Trophoblast cell (in vitro differentiated cells and primary cell): ENCODE measurements at regions not wholly inside any gene's neighbourhood (a gene's known extent, or its start where the extent isn't known, plus 50 kb on each side); places are given as distances from the start of the nearest gene placed in this dataset.

ENCODE experiments used
- DNase-seq, 2 donors: peaks; one replicate each; pipeline ENCODE4 v3.0.0-alpha.2; 2016
- H2AFZ ChIP-seq: 2 replicates; pipeline ENCODE4 v1.6.1; 2013; ENCODE audit warnings: low read length, moderate library complexity, mild to moderate bottlenecking; ENCODE audit not compliant: insufficient read depth, poor library complexity
- H2AK5ac ChIP-seq: 2 replicates; pipeline ENCODE4 v1.6.1; 2013; ENCODE audit warnings: mild to moderate bottlenecking, low read length
- H2BK120ac ChIP-seq: 2 replicates; pipeline ENCODE4 v1.6.1; 2013; ENCODE audit warnings: low read length, mild to moderate bottlenecking, moderate library complexity; ENCODE audit not compliant: insufficient read depth, poor library complexity
- H2BK12ac ChIP-seq: 2 replicates; pipeline ENCODE4 v1.6.1; 2013; ENCODE audit warnings: mild to moderate bottlenecking, low read length, moderate library complexity
- H2BK5ac ChIP-seq: 2 replicates; pipeline ENCODE4 v1.6.1; 2013; ENCODE audit warnings: low read length, low read depth, moderate library complexity, mild to moderate bottlenecking; ENCODE audit not compliant: poor library complexity
- H3K14ac ChIP-seq: 2 replicates; pipeline ENCODE4 v1.6.1; 2013; ENCODE audit warnings: mild to moderate bottlenecking, low read length
- H3K18ac ChIP-seq: 2 replicates; pipeline ENCODE4 v1.6.1; 2013; ENCODE audit warnings: mild to moderate bottlenecking, low read length
- H3K23ac ChIP-seq: 2 replicates; pipeline ENCODE4 v1.6.1; 2013; ENCODE audit warnings: low read length
- H3K27ac ChIP-seq: 2 replicates; pipeline ENCODE4 v1.5.1; 2013; ENCODE audit warnings: low read depth, mild to moderate bottlenecking, inconsistent platforms, low read length, moderate library complexity
- H3K27me3 ChIP-seq: 2 replicates; pipeline ENCODE4 v1.6.1; 2013; ENCODE audit warnings: inconsistent platforms, mild to moderate bottlenecking, low read length, moderate library complexity; ENCODE audit not compliant: insufficient read depth
- H3K36me3 ChIP-seq, 2 experiments: 1 replicate in 1 of 2; 2 replicates in 1 of 2; pipeline ENCODE4 v1.6.1; 2013; ENCODE audit warnings: low read length in 2 of 2, mild to moderate bottlenecking in 2 of 2, moderate library complexity in 1 of 2; ENCODE audit not compliant: insufficient read depth in 2 of 2, control insufficient read depth in 1 of 2
- H3K4ac ChIP-seq: 2 replicates; pipeline ENCODE4 v1.6.1; 2013; ENCODE audit warnings: low read depth, mild to moderate bottlenecking, low read length, moderate library complexity
- H3K4me1 ChIP-seq, 2 experiments: 1 replicate in 1 of 2; 2 replicates in 1 of 2; pipeline ENCODE4 v1.6.1; 2013; ENCODE audit warnings: low read length in 2 of 2, mild to moderate bottlenecking in 2 of 2, moderate library complexity in 1 of 2; ENCODE audit not compliant: insufficient read depth in 2 of 2, control insufficient read depth in 1 of 2
- H3K4me2 ChIP-seq: 2 replicates; pipeline ENCODE4 v1.6.1; 2013; ENCODE audit warnings: inconsistent platforms, mild to moderate bottlenecking, low read length, moderate library complexity
- H3K4me3 ChIP-seq: 2 replicates; pipeline ENCODE4 v1.5.1; 2013; ENCODE audit warnings: mild to moderate bottlenecking, low read depth, low read length, inconsistent platforms
- H3K79me1 ChIP-seq: one replicate; pipeline ENCODE4 v1.6.1; 2013; ENCODE audit warnings: low read length
- H3K79me2 ChIP-seq: 2 replicates; pipeline ENCODE4 v1.6.1; 2013; ENCODE audit warnings: low read length, mild to moderate bottlenecking; ENCODE audit not compliant: control insufficient read depth, insufficient read depth, poor library complexity
- H3K9ac ChIP-seq: 2 replicates; pipeline ENCODE4 v1.6.1; 2013; ENCODE audit warnings: mild to moderate bottlenecking, low read length
- H3K9me3 ChIP-seq: 2 replicates; pipeline ENCODE4 v1.6.1; 2013; ENCODE audit warnings: low read depth, mild to moderate bottlenecking, control low read depth, inconsistent platforms, low read length; ENCODE audit not compliant: insufficient read depth
- H4K12ac ChIP-seq: 2 replicates; pipeline ENCODE4 v1.6.1; 2013; ENCODE audit warnings: low read depth, mild to moderate bottlenecking, low read length, moderate library complexity
- H4K8ac ChIP-seq: 2 replicates; pipeline ENCODE4 v1.6.1; 2013; ENCODE audit warnings: low read depth, mild to moderate bottlenecking, low read length, moderate library complexity
- H4K91ac ChIP-seq: one replicate; pipeline ENCODE4 v1.6.1; 2013; ENCODE audit warnings: low read depth, mild to moderate bottlenecking, low read length, moderate library complexity
- WGBS: extraction: QIAGEN DNeasy Blood & Tissue Kit; methylation state at CpG from one replicate; pipeline ENCODE4 v1.1.7; 2013; ENCODE audit warnings: missing lambda C conversion rate; ENCODE audit not compliant: insufficient read length, insufficient coverage; ENCODE audit errors: extremely low coverage; 5-methylcytosine and 5-hydroxymethylcytosine counted together

DNA sequence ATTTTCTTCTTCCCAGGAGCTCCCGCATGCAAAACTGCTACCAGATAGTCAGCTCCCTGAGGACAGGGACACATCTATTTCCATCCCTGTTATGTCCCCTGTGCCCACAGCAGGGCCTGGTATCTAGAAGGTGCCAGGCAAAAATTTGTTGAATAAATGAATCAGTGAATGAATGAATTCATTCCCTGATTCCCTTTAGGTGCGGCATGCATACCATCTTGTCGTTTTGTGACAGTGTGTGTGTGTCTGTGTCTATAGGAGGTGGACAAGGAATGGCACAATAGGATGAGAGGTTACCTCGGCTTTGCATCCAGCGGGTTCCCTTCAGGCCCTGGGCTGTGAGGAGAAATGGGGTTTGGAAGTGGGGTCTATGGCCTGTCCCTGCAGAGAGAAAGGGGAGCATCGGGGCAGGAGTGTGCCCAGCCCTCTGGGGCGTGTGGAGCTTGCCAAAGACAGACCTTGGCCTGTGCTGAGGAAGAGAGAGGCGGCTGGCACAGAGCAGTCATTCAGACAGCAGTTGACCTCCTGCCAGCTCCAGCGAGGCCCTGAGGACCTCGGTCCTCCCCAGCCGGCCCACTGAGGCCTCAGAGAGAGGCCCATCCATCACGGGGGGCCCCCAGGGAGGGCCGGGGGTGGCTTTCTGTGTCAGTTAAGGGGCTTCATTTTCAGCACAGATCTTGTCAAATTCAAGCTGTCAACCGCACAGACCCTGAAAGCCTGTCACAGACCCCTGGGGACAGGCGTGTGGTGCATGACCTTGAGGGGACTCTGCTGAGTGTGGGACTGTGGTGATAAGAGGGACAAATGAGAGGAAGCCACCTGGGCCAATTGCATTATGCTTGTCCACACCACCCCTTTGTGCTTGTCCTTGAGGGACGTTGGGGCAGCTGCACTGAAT is 125.9 kb upstream of the CXCR4 start:
- no peak overlapping the region for H2BK5ac ChIP-seq
- WGBS: no CpG with 5 or more reads among the region's 16 CpGs
- no peak for DNase-seq

DNA sequence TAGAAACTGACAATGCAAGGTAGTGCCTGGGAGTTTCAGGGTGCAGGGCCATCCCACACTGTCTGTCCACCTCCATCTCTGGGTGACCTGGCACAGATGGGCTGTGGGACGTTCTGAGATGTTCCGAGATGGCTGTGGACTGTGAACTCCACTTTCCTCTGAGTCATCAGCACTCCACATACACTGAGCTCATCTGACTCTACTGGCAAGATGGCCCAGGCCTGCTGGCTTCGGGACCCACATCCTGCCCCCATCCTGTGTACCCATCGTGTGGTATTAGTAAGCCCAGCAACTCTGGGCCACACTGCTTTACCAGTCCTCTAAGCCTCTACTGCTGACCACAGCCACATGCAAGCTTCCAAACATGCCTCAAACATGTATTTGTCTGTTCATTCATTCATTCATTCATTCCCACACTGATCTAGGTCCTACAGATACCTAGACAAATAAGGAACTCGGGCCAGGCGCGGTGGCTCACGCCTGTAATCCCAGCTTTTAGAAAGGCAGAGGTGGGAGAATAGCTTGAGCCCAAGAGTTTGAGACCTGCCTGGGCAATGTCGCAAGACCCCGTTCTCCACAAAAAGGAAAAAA is 124.8 kb upstream of the CXCR4 start:
- Histone ChIP-seq H3K14ac (no peak overlapping the region), H2AFZ (no peak overlapping the region), H2BK5ac (no peak overlapping the region), H3K79me1 (peaks cover 3% of the 10 kb centered on the region), H3K4me2 (no peak overlapping the region), H4K8ac (no peak overlapping the region), H3K9ac (peak overlapping the region; percentile 20), H3K4me1 (peaks cover 2 to 5% of the 10 kb centered on the region in 2 experiments), H3K27ac (no peak overlapping the region), H3K23ac (no peak overlapping the region), H3K4ac (no peak overlapping the region), H3K27me3 (no peaks in the 10 kb centered on the region), H2BK120ac (no peak overlapping the region), H2AK5ac (no peak overlapping the region), H3K18ac (no peak overlapping the region), H3K79me2 (no peaks in the 10 kb centered on the region), H2BK12ac (no peak overlapping the region), H4K12ac (no peak overlapping the region), H3K9me3 (peaks cover 6% of the 10 kb centered on the region), H3K36me3 (no peaks in the 10 kb centered on the region), H4K91ac (no peak overlapping the region), H3K4me3 (no peak overlapping the region)
- no peak for DNase-seq
- WGBS: no CpG with 5 or more reads among the region's 10 CpGs

More for the DNA sequence above, 125.9 kb upstream of the CXCR4 start:
- Histone ChIP-seq H3K4me1 (no peaks in the 10 kb centered on the region), H3K4me2 (no peak overlapping the region), H3K23ac (no peak overlapping the region), H3K79me1 (no peaks in the 10 kb centered on the region), H2AFZ (no peak overlapping the region), H2AK5ac (no peak overlapping the region), H3K36me3 (no peaks in the 10 kb centered on the region), H3K9me3 (peaks cover 6% of the 10 kb centered on the region), H4K12ac (no peak overlapping the region), H3K27me3 (no peaks in the 10 kb centered on the region), H3K4ac (no peak overlapping the region), H3K18ac (no peak overlapping the region), H2BK12ac (no peak overlapping the region), H2BK120ac (no peak overlapping the region), H3K4me3 (no peak overlapping the region), H3K27ac (no peak overlapping the region), H3K14ac (no peak overlapping the region), H4K91ac (no peak overlapping the region), H3K79me2 (no peaks in the 10 kb centered on the region), H3K9ac (no peak overlapping the region), H4K8ac (no peak overlapping the region)

DNA sequence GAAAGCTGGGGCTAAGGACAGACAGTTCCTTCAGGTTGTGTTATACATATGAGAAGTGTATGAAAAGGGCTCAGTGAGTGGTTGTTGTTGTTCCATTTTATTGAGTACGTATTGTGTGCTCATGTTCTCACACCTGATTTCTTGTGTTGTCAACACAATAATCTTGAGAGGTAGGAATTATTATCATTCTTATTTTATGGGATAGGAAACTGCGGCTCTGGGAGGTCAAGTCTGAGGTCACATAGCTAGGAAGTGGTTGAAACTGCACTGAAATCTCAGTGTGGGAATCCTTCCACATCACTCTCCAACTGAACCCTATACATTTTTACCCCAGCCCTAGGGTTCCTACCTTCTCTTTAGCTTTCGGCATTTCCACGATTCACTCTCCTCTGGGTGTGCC is 124.2 kb upstream of the CXCR4 start:
- Histone ChIP-seq H3K79me2 (no peaks in the 10 kb centered on the region), H3K27ac (no peak overlapping the region), H3K4me3 (no peak overlapping the region), H4K8ac (no peak overlapping the region), H4K91ac (no peak overlapping the region), H2AK5ac (no peak overlapping the region), H2BK120ac (no peak overlapping the region), H3K4me1 (peaks cover 2 to 5% of the 10 kb centered on the region in 2 experiments), H3K23ac (no peak overlapping the region), H2BK12ac (no peak overlapping the region), H3K9ac (no peak overlapping the region), H3K4me2 (no peak overlapping the region), H3K36me3 (no peaks in the 10 kb centered on the region), H3K79me1 (peaks cover 3% of the 10 kb centered on the region), H2AFZ (no peak overlapping the region), H3K27me3 (no peaks in the 10 kb centered on the region), H3K4ac (no peak overlapping the region), H3K9me3 (peaks cover 6% of the 10 kb centered on the region), H2BK5ac (no peak overlapping the region), H3K14ac (no peak overlapping the region), H4K12ac (no peak overlapping the region), H3K18ac (no peak overlapping the region)
- DNase-seq: no peak
- WGBS: no CpG with 5 or more reads among the region's 4 CpGs

DNA sequence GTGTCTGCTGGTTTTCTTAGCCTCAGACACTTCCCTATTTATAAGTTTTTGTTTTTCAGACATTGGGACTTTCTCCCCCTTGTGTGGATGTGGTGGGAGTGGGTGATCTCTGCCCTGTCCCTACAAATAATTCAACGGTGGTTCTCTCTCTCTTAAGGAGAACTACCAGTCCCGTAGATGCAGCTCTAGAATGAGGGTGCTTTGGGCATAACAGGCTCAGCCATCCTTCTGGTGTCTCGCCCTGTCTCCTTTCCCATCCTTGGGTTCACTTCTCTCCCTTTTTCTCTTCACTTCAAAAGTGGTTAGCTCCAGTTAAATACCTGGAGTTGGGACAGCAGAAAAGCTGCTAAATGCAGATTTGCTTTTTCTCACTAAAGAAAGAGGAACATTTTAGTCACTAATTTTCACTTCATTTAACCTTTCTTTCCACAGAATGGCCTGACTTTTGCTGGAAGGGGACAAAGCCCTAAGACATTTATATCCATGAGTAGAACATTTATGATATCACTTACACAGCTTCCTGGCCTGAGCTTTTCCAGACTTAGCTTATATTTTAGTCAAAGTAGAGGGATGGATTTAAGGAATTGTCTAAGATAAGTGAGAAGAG is 121.2 kb upstream of the CXCR4 start:
- Histone ChIP-seq H3K4me1 (peaks cover 7 to 10% of the 10 kb centered on the region in 2 experiments), H2BK12ac (no peak overlapping the region), H4K12ac (no peak overlapping the region), H3K27me3 (no peaks in the 10 kb centered on the region), H4K8ac (no peak overlapping the region), H3K36me3 (no peaks in the 10 kb centered on the region), H2AK5ac (no peak overlapping the region), H3K79me1 (peaks cover 3% of the 10 kb centered on the region), H3K14ac (no peak overlapping the region), H3K18ac (no peak overlapping the region), H2BK5ac (no peak overlapping the region), H3K4me3 (no peak overlapping the region), H3K27ac (no peak overlapping the region), H2AFZ (no peak overlapping the region), H3K4me2 (no peak overlapping the region), H4K91ac (no peak overlapping the region), H2BK120ac (no peak overlapping the region), H3K9me3 (peaks cover 6% of the 10 kb centered on the region), H3K79me2 (no peaks in the 10 kb centered on the region), H3K9ac (no peak overlapping the region), H3K23ac (no peak overlapping the region), H3K4ac (no peak overlapping the region)
- no CpG with 5 or more reads among the region's 3 CpGs for WGBS
- DNase-seq: no peak
